HG02943 (cell line): ENCODE measurements at regions not wholly inside any gene's neighbourhood (a gene's known extent, or its start where the extent isn't known, plus 50 kb on each side); places are given as distances from the start of the nearest gene placed in this dataset.
"Not testable (repeated sequence)": the region's sequence is repeated elsewhere in the genome, so short reads cannot be mapped to it uniquely, and the experiment has no call there.

Experiments
- ATAC-seq: cut with Tn5 transposase; IDR thresholded peaks from one replicate; pipeline ENCODE4 v1.9.1; 2021; ENCODE audit warnings: mild to moderate bottlenecking, low read depth, moderate library complexity; ENCODE audit not compliant: unreplicated experiment

DNA sequence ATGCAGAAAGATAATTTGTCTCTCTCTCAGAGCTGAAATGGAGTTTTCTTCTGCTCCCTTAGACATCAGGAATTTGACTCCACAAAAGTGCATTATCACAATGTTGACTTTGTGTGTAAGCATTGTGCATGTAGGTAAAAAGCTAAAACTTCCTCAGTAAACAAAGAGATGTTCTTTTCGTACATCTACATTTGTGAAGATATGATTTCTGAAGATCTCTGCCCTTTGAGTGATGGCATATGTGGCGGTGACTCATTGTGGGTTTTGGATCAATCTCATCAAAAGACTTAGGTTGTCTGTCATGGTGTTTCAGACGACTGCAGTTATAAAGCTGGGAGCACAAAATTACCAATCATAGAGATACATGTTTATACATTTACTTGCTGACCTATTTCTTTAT, 411.4 kb upstream of the LMO3 start:
- ATAC-seq: no peak

GRCh38 chr12:17016116-17016864, 410.3 kb upstream of the LMO3 start:
- no peak for ATAC-seq

DNA sequence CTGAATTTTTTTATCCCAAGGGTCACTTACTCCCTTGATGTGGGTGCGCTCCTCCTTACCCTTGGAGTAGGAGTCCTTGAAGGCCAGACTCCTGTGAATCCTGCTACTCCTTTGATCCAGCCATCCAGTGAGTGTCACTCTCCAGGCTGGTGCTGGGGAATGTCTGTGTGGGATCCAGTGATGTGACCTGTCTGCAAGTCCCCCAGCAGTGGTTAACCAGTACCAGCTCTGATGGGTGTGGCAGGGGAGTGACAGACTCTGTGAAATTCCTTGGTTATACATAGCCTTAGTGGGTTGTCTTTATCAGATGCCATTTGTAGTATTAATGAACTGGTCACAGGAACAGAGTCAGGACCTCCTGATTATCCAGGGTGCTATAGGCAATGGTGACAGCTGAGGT, 409.5 kb upstream of the LMO3 start:
- no peak for ATAC-seq

DNA sequence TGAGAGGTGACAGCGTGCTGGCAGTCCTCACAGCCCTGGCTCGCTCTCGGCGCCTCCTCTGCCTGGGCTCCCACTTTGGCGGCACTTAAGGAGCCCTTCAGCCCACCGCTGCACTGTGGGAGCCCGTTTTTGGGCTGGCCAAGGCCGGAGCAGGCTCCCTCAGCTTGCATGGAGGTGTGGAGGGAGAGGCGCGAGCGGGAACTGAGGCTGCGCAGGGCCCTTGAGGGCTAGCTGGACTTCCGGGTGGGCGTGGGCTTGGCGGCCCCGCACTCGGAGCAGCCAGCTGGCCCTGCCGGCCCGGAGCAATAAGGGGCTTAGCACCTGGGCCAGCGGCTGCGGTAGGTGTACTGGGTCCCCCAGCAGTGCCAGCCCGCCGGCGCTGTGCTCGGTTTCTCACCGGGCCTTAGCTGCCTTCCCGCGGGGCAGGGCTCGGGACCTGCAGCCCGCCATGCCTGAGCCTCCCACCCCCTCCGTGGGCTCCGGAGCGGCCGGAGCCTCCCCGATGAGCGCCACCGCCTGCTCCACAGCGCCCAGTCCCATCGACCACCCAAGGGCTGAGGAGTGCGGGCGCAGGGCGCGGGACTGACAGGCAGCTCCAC, 401.6 kb upstream of the LMO3 start:
- not testable (repeated sequence) for ATAC-seq

DNA sequence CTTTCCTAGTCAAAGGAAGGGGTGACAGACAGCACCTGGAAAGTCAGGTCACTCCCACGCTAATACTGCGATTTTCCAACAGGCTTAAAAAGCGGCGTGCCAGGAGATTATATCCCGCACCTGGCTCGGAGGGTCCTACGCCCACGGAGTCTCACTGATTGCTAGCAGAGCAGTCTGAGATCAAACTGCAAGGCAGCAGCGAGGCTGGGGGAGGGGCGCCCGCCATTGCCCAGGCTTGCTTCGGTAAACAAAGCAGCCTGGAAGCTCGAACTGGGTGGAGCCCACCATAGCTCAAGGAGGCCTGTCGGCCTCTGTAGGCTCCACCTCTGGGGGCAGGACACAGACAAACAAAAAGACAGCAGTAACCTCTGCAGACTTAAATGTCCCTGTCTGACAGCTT, 392.6 kb upstream of the LMO3 start:
- not testable (repeated sequence) for ATAC-seq

DNA sequence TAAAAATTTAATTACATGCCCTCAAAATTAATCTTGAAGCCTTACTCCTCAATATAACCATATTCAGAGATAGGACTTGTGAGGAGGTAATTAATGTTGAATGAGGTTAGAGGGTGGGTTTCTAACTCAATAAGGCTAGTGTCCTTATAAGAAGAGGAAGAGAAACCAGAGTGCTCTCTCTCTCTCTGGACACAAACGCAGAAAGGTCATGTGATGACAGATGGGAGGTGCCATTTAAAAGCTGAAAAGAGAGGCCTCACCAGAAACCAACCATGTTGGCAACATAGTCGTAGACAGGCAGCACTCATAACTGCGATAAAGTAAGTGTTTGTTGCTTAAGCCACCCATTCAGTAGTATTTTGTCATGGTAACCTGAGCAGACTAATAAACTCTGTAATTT, 378.5 kb upstream of the LMO3 start:
- ATAC-seq: no peak

DNA sequence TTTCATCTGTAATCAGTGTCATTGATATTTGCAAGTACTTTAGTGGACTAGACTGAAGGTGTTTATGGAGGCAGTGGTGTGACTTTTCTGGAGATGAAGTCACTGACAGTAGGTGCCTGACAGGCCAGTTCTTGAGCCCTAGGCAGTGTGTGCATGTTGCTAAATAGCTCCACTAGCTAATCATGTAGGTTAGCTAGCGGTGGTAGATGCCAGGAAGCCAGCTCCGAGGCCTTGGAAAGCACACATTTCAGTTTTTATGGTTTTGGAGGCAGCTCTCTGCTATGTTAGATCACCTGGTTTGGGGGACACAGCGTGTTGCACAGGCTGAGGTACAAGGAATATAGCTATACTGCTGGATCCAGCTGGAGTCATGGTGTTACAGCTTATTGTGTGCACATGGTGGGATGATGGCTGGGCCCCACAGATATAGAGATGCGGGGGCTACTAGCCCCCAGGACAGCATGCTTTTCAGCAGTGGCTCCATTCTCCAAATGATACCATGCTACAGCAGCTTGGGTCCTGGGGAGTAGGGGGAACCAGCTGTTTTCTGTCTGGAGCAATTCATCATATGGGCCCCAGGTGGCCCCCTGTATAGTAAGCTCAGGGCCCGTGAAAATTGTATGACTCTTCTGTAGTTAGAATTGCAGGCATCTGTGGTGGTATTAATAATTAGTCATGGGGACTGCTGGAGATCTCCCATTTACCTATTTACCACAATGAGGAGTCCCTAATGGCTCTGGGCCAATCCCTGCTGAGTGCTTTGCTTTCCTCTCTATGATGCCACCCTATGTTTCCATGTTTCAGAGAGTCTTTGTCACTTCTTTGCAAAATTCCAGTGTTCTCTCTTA, 367.2 kb upstream of the LMO3 start:
- ATAC-seq: no peak

- no peak for ATAC-seq
Measured at GRCh38 chr12:16962889-16963288, 356.9 kb upstream of the LMO3 start.

DNA sequence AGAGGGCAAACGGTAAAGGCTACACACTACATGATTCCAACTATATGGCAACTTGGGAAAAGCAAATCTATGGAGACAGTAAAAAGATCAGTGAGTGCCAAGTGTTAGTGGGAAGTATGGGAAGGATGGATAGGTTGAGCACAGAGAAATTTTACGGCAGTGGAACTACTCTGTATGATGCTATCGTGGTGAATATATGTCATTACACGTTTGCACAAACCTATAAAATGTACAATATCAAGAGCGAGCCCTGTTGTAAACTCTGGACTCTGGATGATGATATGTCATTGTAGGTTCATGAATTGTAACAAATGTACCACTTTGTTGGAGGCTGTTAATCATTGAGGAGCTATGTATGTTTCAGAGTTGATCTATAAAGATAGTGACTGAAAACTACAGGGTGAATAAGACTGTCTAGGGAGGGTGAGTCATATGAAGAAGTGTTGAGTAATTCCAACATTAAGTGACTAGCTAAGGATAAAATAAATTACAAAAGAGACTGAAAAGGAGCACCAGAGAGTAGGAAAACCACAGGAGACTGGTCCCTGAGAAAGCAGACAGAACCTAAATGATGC, 349.2 kb upstream of the LMO3 start:
- no peak for ATAC-seq

- no peak for ATAC-seq
Measured at GRCh38 chr12:16949871-16950667, 344.1 kb upstream of the LMO3 start.

DNA sequence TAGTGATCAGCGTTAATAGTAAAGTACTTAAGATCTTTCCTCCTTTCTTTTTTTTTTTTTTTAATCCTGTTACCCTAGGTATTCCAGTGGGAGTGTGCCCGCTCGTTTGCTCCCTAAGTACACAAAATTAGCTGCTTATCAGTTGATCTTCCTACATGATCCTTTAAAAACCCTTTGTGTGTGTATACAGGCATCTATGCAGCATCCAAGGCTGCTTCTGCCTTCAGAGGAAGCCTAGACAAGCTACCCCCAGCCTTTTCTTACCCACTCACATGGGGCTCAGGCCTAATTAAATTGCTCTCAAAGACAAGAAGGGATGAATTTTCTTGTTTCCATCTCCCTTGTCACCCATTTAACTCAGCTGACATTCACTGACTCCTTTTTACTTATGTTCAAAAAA, 343.4 kb upstream of the LMO3 start:
- ATAC-seq: no peak

GRCh38 chr12:16946704-16947103, 340.7 kb upstream of the LMO3 start:
- no peak for ATAC-seq

DNA sequence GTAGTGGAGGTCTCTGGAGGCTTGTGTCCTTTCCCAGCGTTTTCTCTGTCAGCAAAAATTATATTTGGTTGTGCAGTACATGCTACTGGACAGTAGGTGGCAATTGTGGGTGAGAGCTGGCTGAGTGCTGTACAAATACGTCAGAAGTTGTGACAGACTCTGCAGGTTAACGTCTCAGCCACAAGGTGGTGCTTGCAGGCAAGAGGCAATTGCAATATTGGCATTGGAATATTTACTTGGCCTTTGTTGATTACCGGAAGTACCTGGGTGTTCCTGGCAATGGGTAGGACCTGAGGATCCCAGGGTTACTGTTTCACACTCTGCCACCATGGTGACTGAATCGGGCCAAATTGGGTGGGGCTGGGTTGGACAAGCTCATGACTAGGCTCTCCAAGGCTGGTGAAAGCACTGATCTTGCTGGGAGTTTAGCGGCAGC, 333.9 kb upstream of the LMO3 start:
- ATAC-seq: peak; percentile 98

- ATAC-seq: no peak
Measured at GRCh38 chr12:16927259-16927658, 321.3 kb upstream of the LMO3 start.

DNA sequence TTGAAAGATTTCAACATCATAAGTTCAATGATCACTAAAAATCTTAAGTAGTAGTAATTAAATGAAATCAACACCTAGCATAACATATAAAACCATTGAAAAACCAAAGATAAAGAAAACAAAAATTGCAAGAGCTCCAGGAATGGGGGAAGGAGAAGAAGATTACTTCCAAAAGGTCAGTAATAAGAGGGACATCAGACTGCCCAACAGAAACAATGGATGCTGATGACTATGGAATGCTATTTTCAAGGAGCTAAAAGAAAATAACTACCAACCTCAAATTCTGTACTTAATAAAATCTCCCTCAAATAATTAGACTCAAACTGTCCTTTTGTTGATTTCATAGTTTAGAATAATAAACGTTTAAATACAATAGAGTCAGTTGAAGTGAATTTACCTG, 314.5 kb upstream of the LMO3 start:
- no peak for ATAC-seq

- ATAC-seq: no peak
Measured at GRCh38 chr12:16919551-16919950, 313.6 kb upstream of the LMO3 start.

- no peak for ATAC-seq
Measured at GRCh38 chr12:16914853-16915252, 308.9 kb upstream of the LMO3 start.

GRCh38 chr12:16913832-16914490, 308.0 kb upstream of the LMO3 start:
- ATAC-seq: no peak

GRCh38 chr12:16901946-16902345, 296.0 kb upstream of the LMO3 start:
- no peak for ATAC-seq

DNA sequence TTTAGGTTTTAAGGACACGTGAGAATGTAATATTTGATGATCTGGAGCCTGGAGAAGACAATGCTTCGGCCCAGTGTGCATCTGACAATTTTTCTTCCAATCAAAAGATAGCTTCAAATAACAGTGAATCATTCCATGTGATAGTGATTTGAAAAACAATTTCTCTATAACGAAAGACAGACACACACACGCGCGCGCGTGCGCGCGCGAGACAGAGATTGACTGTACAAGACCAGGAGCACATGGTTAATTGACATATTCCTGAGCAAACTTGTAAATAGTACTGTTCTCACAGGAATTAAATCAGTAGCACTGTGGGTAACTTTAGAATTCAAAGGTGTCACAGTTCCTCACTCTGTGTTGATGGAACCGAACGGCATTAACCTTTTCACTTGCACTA, 287.5 kb upstream of the LMO3 start:
- ATAC-seq: no peak
